BJ (cell line): ENCODE measurements at regions not wholly inside any gene's neighbourhood (a gene's known extent, or its start where the extent isn't known, plus 50 kb on each side); places are given as distances from the start of the nearest gene placed in this dataset.
"Not testable (repeated sequence)": the region's sequence is repeated elsewhere in the genome, so short reads cannot be mapped to it uniquely, and the experiment has no call there.

ENCODE experiments used
- CTCF ChIA-PET: fragments of 350-600 bp; formaldehyde crosslinking; extraction: SDS; loops from one replicate; lab custom pipeline; 2021; ENCODE audit warnings: antibody characterized with exemption, inconsistent platforms; lab: Yijun Ruan, JAX
- POLR2A ChIA-PET: fragments of 300-600 bp; sonication (Branson Sonifier 250); formaldehyde crosslinking; extraction: SDS; loops from one replicate; lab custom pipeline; 2021; ENCODE audit warnings: antibody characterized with exemption; lab: Charles Lee
- DNase-seq: peaks from one replicate; pipeline ENCODE4 v3.0.0-alpha.2; 2011; ENCODE audit warnings: low read depth
- H3K27me3 ChIP-seq: 2 replicates; pipeline ENCODE4 v1.6.0; 2011; ENCODE audit warnings: low read length; ENCODE audit not compliant: control insufficient read depth, insufficient read depth
- H3K36me3 ChIP-seq: 2 replicates; pipeline ENCODE4 v1.5.1; 2011; ENCODE audit warnings: low read length; ENCODE audit not compliant: control insufficient read depth, insufficient read depth
- H3K4me3 ChIP-seq: 2 replicates; pipeline ENCODE4 v1.5.1; 2011; ENCODE audit warnings: low read depth, mild to moderate bottlenecking, control low read depth, low read length
- TF ChIP-seq, protein P1 (sequence below): IDR thresholded peaks from 2 replicates; pipeline ENCODE4 v1.5.1; 2011; ENCODE audit warnings: low read depth, mild to moderate bottlenecking, control low read depth, inconsistent platforms, low read length, moderate library complexity; ENCODE audit not compliant: insufficient read depth

GRCh38 chrX:30995060-30995700 is 76.7 kb downstream of the FTHL17 start:
- no peaks in the 10 kb centered on the region for H3K36me3 ChIP-seq

GRCh38 chrX:30994018-30994417 is 77.8 kb downstream of the FTHL17 start:
- POLR2A ChIA-PET, H3K4me3 ChIP-seq, CTCF ChIA-PET: not testable (repeated sequence)

More at GRCh38 chrX:30995060-30995700, 76.7 kb downstream of the FTHL17 start:
- Histone ChIP-seq H3K4me3 (no peak overlapping the region), H3K27me3 (no peaks in the 10 kb centered on the region)
- TF ChIP-seq, protein P1, sequence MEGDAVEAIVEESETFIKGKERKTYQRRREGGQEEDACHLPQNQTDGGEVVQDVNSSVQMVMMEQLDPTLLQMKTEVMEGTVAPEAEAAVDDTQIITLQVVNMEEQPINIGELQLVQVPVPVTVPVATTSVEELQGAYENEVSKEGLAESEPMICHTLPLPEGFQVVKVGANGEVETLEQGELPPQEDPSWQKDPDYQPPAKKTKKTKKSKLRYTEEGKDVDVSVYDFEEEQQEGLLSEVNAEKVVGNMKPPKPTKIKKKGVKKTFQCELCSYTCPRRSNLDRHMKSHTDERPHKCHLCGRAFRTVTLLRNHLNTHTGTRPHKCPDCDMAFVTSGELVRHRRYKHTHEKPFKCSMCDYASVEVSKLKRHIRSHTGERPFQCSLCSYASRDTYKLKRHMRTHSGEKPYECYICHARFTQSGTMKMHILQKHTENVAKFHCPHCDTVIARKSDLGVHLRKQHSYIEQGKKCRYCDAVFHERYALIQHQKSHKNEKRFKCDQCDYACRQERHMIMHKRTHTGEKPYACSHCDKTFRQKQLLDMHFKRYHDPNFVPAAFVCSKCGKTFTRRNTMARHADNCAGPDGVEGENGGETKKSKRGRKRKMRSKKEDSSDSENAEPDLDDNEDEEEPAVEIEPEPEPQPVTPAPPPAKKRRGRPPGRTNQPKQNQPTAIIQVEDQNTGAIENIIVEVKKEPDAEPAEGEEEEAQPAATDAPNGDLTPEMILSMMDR: no peak
- no peak for DNase-seq
- ChIA-PET POLR2A (no interaction called here), CTCF (no interaction called here)

DNA sequence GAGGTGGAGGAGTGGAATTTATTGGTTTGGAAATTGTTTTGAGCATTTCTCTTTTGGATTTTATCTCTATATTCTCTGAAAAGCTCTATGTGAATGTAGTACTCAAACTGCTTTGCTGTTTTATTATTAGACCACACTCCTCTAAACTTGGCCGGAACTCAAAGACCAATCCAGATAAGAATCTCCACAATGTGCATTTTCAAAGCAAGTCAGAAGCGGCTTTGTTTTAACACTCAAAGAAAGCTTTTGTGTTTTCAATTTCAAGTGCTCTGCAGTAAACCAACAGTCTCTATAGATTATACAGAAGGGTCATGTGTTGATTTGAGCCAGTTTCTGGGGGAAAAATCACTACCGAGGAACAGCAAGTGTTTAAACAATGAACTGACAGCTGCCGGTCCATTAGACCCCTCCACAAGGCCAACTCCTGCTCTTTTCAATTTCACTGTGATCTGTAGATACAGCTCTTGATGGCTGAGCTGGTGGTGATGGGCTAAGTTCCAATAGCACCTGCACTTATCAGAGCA is 79.4 kb downstream of the FTHL17 start:
- ChIA-PET CTCF (no interaction called here), POLR2A (no interaction called here)
- Histone ChIP-seq H3K4me3 (no peak overlapping the region), H3K36me3 (no peaks in the 10 kb centered on the region), H3K27me3 (no peaks in the 10 kb centered on the region)
- TF ChIP-seq, protein P1: no peak
- no peak for DNase-seq

More at GRCh38 chrX:30994018-30994417, 77.8 kb downstream of the FTHL17 start:
- not testable (repeated sequence) for DNase-seq, H3K36me3 ChIP-seq, H3K27me3 ChIP-seq

DNA sequence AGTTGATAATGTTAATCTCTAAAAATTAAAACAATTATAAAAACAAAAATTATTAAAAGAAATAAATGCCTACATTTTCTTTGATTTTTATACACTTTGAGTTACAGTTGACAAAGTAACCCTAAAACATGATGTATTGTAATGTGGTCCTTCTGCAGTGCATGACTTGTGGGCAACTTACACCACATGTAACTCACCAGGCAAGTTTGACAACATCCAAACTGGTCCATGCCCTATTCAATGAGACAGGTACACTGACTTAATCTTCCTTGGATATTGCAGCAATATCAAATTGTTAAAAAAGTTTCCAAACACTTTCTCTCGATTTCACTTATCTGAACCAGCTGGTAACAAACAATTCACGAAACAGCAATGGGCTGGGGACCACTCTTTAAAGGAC is 81.5 kb downstream of the FTHL17 start:
- no peaks in the 10 kb centered on the region for H3K36me3 ChIP-seq
- no peaks in the 10 kb centered on the region for H3K27me3 ChIP-seq
- CTCF ChIA-PET: no interaction called here
- TF ChIP-seq, protein P1: no peak
- DNase-seq: no peak
- H3K4me3 ChIP-seq: no peak overlapping the region
- POLR2A ChIA-PET: no interaction called here

GRCh38 chrX:30982467-30982866 is 89.4 kb downstream of the FTHL17 start:
- Histone ChIP-seq H3K4me3 (no peak overlapping the region), H3K36me3 (no peaks in the 10 kb centered on the region), H3K27me3 (no peaks in the 10 kb centered on the region)
- ChIA-PET POLR2A (no interaction called here), CTCF (no interaction called here)
- TF ChIP-seq, protein P1: no peak
- DNase-seq: no peak

DNA sequence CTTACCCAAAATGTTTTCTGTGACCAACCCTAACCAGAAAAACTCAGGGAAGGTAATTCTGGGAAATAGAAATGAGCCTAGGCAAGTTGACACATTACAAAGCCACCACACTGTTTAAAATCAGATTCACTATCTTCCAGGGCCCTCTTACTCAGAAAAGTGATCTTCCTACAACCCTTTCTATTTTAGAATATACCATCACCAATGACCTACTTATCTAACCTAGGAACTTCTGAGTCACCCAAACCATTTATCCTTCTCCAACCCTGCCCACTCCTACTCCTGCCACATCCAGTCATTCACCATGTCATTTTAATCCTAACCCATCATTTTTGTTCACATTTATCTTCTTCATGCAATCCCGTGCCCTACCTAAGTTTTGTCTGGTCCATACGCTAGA is 89.9 kb downstream of the FTHL17 start:
- DNase-seq: no peak
- CTCF ChIA-PET: no interaction called here
- no peaks in the 10 kb centered on the region for H3K36me3 ChIP-seq
- no peak overlapping the region for H3K4me3 ChIP-seq
- TF ChIP-seq, protein P1: no peak
- H3K27me3 ChIP-seq: no peaks in the 10 kb centered on the region
- POLR2A ChIA-PET: no interaction called here
